Liver (tissue), 8 donors: ENCODE measurements at regions not wholly inside any gene's neighbourhood (a gene's known extent, or its start where the extent isn't known, plus 50 kb on each side); places are given as distances from the start of the nearest gene placed in this dataset.

ENCODE experiments used
- DNase-seq: peaks from one replicate; pipeline ENCODE4 v3.0.0-alpha.2; 2017; ENCODE audit warnings: low spot score
- H3K27ac ChIP-seq, 2 donors: one replicate each; pipeline ENCODE4 v1.7.0; 2013; ENCODE audit warnings: inconsistent platforms in 2 of 2, low read length in 2 of 2, control low read depth in 1 of 2, low read depth in 1 of 2, mild to moderate bottlenecking in 1 of 2
- H3K27me3 ChIP-seq, 4 donors: one replicate each; pipeline versions ENCODE4 v1.6.1 to v1.7.0; 2013; ENCODE audit warnings: low read length in 3 of 4, inconsistent platforms in 1 of 4, mild to moderate bottlenecking in 1 of 4, moderate library complexity in 1 of 4; ENCODE audit not compliant: control insufficient read depth in 4 of 4, insufficient read depth in 4 of 4
- H3K36me3 ChIP-seq, 4 donors: one replicate each; pipeline versions ENCODE4 v1.6.1 to v1.7.0; 2013; ENCODE audit warnings: low read length in 3 of 4, mild to moderate bottlenecking in 3 of 4, low read depth in 1 of 4, moderate library complexity in 1 of 4; ENCODE audit not compliant: control insufficient read depth in 4 of 4, insufficient read depth in 3 of 4
- H3K4me1 ChIP-seq, 4 donors: one replicate each; pipeline versions ENCODE4 v1.6.1 to v1.7.0; 2013; ENCODE audit warnings: low read length in 3 of 4, mild to moderate bottlenecking in 3 of 4, moderate library complexity in 1 of 4; ENCODE audit not compliant: control insufficient read depth in 4 of 4, insufficient read depth in 4 of 4
- H3K4me3 ChIP-seq, 3 donors: one replicate each; pipeline versions ENCODE4 v1.6.1 to v1.7.0; 2013; ENCODE audit warnings: low read length in 3 of 3, control low read depth in 1 of 3, low read depth in 1 of 3, mild to moderate bottlenecking in 1 of 3
- H3K9ac ChIP-seq, 2 donors: one replicate each; pipeline ENCODE4 v1.7.0; 2013; ENCODE audit warnings: low read length in 2 of 2, mild to moderate bottlenecking in 2 of 2, moderate library complexity in 2 of 2, control low read depth in 1 of 2, low read depth in 1 of 2
- H3K9me3 ChIP-seq, 4 donors: one replicate each; pipeline versions ENCODE4 v1.6.1 to v1.7.0; 2013; ENCODE audit warnings: low read length in 3 of 4; ENCODE audit not compliant: control insufficient read depth in 4 of 4
- ATF3 ChIP-seq: IDR thresholded peaks from 2 replicates; pipeline ENCODE4 v1.6.1; 2016; ENCODE audit warnings: antibody characterized with exemption
- CTCF ChIP-seq: fragments of 150-350 bp; IDR thresholded peaks from 2 replicates; pipeline ENCODE4 v1.5.1; 2017; ENCODE audit warnings: improper control_type of control experiment, low read depth, low read length; ENCODE audit not compliant: missing input control
- EGR1 ChIP-seq, 2 donors: IDR thresholded peaks; 2 replicates each; pipeline ENCODE4 v1.6.1; 2016 to 2018; ENCODE audit warnings: antibody characterized with exemption in 2 of 2, low read depth in 2 of 2
- FOXA1 ChIP-seq: IDR thresholded peaks from 2 replicates; pipeline ENCODE4 v1.6.1; 2016; ENCODE audit warnings: antibody characterized with exemption
- FOXA2 ChIP-seq: IDR thresholded peaks from 2 replicates; pipeline ENCODE4 v1.6.1; 2016; ENCODE audit warnings: antibody characterized with exemption
- GABPA ChIP-seq, 2 donors: IDR thresholded peaks in 1 of 2; conservative IDR thresholded peaks in 1 of 2; 2 replicates each; pipeline ENCODE4 v1.6.1; 2016; ENCODE audit warnings: antibody characterized with exemption in 2 of 2, mild to moderate bottlenecking in 1 of 2, moderate library complexity in 1 of 2
- HNF4A ChIP-seq, 2 donors: conservative IDR thresholded peaks; 2 replicates each; pipeline ENCODE4 v1.6.1; 2016; ENCODE audit warnings: antibody characterized with exemption in 2 of 2, mild to moderate bottlenecking in 2 of 2
- HNF4G ChIP-seq: IDR thresholded peaks from 2 replicates; pipeline ENCODE4 v1.6.1; 2016; ENCODE audit warnings: antibody characterized with exemption
- JUND ChIP-seq, 2 donors: IDR thresholded peaks; 2 replicates each; pipeline ENCODE4 v1.6.1; 2016; ENCODE audit warnings: antibody characterized with exemption in 2 of 2
- MAX ChIP-seq: IDR thresholded peaks from 2 replicates; pipeline ENCODE4 v1.6.1; 2016; ENCODE audit warnings: antibody characterized with exemption
- NR2F2 ChIP-seq: IDR thresholded peaks from 2 replicates; pipeline ENCODE4 v1.6.1; 2016; ENCODE audit warnings: antibody characterized with exemption
- RAD21 ChIP-seq, 2 donors: IDR thresholded peaks; 2 replicates each; pipeline ENCODE4 v1.6.1; 2016; ENCODE audit warnings: antibody characterized with exemption in 2 of 2, mild to moderate bottlenecking in 2 of 2
- RXRA ChIP-seq, 2 donors: IDR thresholded peaks; 2 replicates each; pipeline ENCODE4 v1.6.1; 2017 to 2018; ENCODE audit warnings: antibody characterized with exemption in 2 of 2, mild to moderate bottlenecking in 1 of 2
- SP1 ChIP-seq: IDR thresholded peaks from 2 replicates; pipeline ENCODE4 v1.6.1; 2018; ENCODE audit warnings: antibody characterized with exemption, mild to moderate bottlenecking
- YY1 ChIP-seq: IDR thresholded peaks from 2 replicates; pipeline ENCODE4 v1.6.1; 2016; ENCODE audit warnings: antibody characterized with exemption, mild to moderate bottlenecking
- ZBTB33 ChIP-seq: IDR thresholded peaks from 2 replicates; pipeline ENCODE4 v1.6.1; 2016; ENCODE audit warnings: antibody characterized with exemption
- WGBS: extraction: QIAGEN DNeasy Blood & Tissue Kit; methylation state at CpG from one replicate; pipeline ENCODE4 v1.1.7; 2013; 5-methylcytosine and 5-hydroxymethylcytosine counted together
- donor health status: healthy.
- donor health status: healthy.
- donor health status: healthy.
- donor health status: healthy.
- donor health status: healthy.

- TF ChIP-seq ZBTB33, result no peak
- no peak for TF ChIP-seq GABPA (IDR thresholded peaks at IDR 0.05 in 1 of 2, conservative IDR thresholded peaks at IDR 0.05 in 1 of 2)
- TF ChIP-seq SP1, result no peak
- TF ChIP-seq EGR1 (IDR thresholded peaks at IDR 0.05; ENCODE audit: low read depth in 2 of 2), result no peak
- no peak for TF ChIP-seq YY1
- TF ChIP-seq HNF4A (conservative IDR thresholded peaks at IDR 0.05), result no peak
- TF ChIP-seq RAD21 (IDR thresholded peaks at IDR 0.05), result no peak
Measured at GRCh38 chrX:113558576-113558975, 717.9 kb upstream of the AMOT start (continued).

GRCh38 chrX:113551919-113552318 is 711.3 kb upstream of the AMOT start:
- Histone ChIP-seq H3K9ac (no peak overlapping the region), H3K4me1 (no peaks in the 10 kb centered on the region), H3K27ac (no peak overlapping the region), H3K4me3 (no peak overlapping the region), H3K36me3 (no peaks in the 10 kb centered on the region), H3K27me3 (no peaks in the 10 kb centered on the region), H3K9me3 (peaks cover 0 to 2% (median 0%) of the 10 kb centered on the region in 4 donors)
- 89% methylated on average over 1 of the region's 1 CpG for WGBS
- TF ChIP-seq YY1, result no peak
- TF ChIP-seq MAX, result no peak
- no peak for TF ChIP-seq JUND (IDR thresholded peaks at IDR 0.05)
- TF ChIP-seq HNF4A (conservative IDR thresholded peaks at IDR 0.05), result no peak
- no peak for TF ChIP-seq HNF4G
- TF ChIP-seq SP1, result no peak
- no peak for TF ChIP-seq CTCF
- TF ChIP-seq ZBTB33, result no peak
- DNase-seq, result no peak

- H3K9me3 ChIP-seq, result no peaks in the 10 kb centered on the region
- WGBS, result 55% methylated on average over 2 of the region's 2 CpGs
- H3K27me3 ChIP-seq, result peaks cover 0 to 2% (median 0%) of the 10 kb centered on the region in 4 donors
- H3K4me3 ChIP-seq, result no peak overlapping the region
- H3K4me1 ChIP-seq, result no peaks in the 10 kb centered on the region
- no peak for DNase-seq
- TF ChIP-seq RXRA (IDR thresholded peaks at IDR 0.05) (no peak), NR2F2 (no peak), HNF4A (conservative IDR thresholded peaks at IDR 0.05) (no peak), SP1 (no peak), ATF3 (no peak), ZBTB33 (no peak), GABPA (IDR thresholded peaks at IDR 0.05 in 1 of 2, conservative IDR thresholded peaks at IDR 0.05 in 1 of 2) (no peak), FOXA2 (no peak), FOXA1 (no peak), HNF4G (no peak), RAD21 (IDR thresholded peaks at IDR 0.05) (no peak), JUND (IDR thresholded peaks at IDR 0.05) (no peak), MAX (no peak)
- no peak overlapping the region for H3K27ac ChIP-seq
- H3K36me3 ChIP-seq, result no peaks in the 10 kb centered on the region
- H3K9ac ChIP-seq, result no peak overlapping the region
Measured at GRCh38 chrX:113548308-113549015, 707.8 kb upstream of the AMOT start.
